ENCODE measurements at regions not wholly inside any gene's neighbourhood (a gene's known extent, or its start where the extent isn't known, plus 50 kb on each side); places are given as distances from the start of the nearest gene placed in this dataset.

- Mint-ChIP-seq H3K4me3 (no peak overlapping the region), H3K27ac (no peak overlapping the region), H3K27me3 (ENCODE audit: low read depth in 3 of 3) (peaks cover 1 to 2% (median 2%) of the 10 kb centered on the region in 3 donors), H3K36me3 (no peaks in the 10 kb centered on the region), H3K4me1 (no peaks in the 10 kb centered on the region), H3K9me3 (peaks cover 0 to 4% (median 1%) of the 10 kb centered on the region in 7 donors)
- H3K9me3 ChIP-seq (replicated peaks in 1 of 2; ENCODE audit: control insufficient read depth in 1 of 2, insufficient read depth in 1 of 2, low read length in 2 of 2) = no peaks in the 10 kb centered on the region
- no peak overlapping the region for H3K4me3 ChIP-seq (replicated peaks in 1 of 3; ENCODE audit: low read depth in 2 of 3, low read length in 3 of 3)
- H3K4me1 ChIP-seq (ENCODE audit: control insufficient read depth in 1 of 2, insufficient read depth in 2 of 2, low read length in 2 of 2) = no peaks in the 10 kb centered on the region
- intact Hi-C loops (cut with micrococcal nuclease) = no loop called here
- H2AFZ ChIP-seq (ENCODE audit: insufficient read depth, low read depth, low read length, poor library complexity, severe bottlenecking) = no peak overlapping the region
- H3K4me2 ChIP-seq (replicated peaks; ENCODE audit: extremely low read depth, low read length, poor library complexity, severe bottlenecking) = no peak overlapping the region
- no peaks in the 10 kb centered on the region for H3K36me3 ChIP-seq (replicated peaks in 1 of 2; ENCODE audit: control insufficient read depth in 1 of 2, insufficient read depth in 2 of 2, low read length in 2 of 2)
- H4K20me1 ChIP-seq (ENCODE audit: insufficient read depth, low read length) = no peaks in the 10 kb centered on the region
- no peaks in the 10 kb centered on the region for H3K79me2 ChIP-seq (ENCODE audit: insufficient read depth, low read length)
- TF ChIP-seq, protein P1, sequence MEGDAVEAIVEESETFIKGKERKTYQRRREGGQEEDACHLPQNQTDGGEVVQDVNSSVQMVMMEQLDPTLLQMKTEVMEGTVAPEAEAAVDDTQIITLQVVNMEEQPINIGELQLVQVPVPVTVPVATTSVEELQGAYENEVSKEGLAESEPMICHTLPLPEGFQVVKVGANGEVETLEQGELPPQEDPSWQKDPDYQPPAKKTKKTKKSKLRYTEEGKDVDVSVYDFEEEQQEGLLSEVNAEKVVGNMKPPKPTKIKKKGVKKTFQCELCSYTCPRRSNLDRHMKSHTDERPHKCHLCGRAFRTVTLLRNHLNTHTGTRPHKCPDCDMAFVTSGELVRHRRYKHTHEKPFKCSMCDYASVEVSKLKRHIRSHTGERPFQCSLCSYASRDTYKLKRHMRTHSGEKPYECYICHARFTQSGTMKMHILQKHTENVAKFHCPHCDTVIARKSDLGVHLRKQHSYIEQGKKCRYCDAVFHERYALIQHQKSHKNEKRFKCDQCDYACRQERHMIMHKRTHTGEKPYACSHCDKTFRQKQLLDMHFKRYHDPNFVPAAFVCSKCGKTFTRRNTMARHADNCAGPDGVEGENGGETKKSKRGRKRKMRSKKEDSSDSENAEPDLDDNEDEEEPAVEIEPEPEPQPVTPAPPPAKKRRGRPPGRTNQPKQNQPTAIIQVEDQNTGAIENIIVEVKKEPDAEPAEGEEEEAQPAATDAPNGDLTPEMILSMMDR (IDR thresholded peaks at IDR 0.05) = no peak
- H3K27me3 ChIP-seq (ENCODE audit: control insufficient read depth in 2 of 2, insufficient read depth in 2 of 2, low read length in 2 of 2) = no peaks in the 10 kb centered on the region
- H3K27ac ChIP-seq (ENCODE audit: low read depth in 1 of 2, low read length in 2 of 2) = no peak overlapping the region
- no peak overlapping the region for H3K9ac ChIP-seq (ENCODE audit: insufficient read depth, low read length, poor library complexity, severe bottlenecking)
- no peak for DNase-seq
These were observed 183.5 kb upstream of the PRICKLE2 start for GRCh38 chr3:64408770-64409169.

DNA sequence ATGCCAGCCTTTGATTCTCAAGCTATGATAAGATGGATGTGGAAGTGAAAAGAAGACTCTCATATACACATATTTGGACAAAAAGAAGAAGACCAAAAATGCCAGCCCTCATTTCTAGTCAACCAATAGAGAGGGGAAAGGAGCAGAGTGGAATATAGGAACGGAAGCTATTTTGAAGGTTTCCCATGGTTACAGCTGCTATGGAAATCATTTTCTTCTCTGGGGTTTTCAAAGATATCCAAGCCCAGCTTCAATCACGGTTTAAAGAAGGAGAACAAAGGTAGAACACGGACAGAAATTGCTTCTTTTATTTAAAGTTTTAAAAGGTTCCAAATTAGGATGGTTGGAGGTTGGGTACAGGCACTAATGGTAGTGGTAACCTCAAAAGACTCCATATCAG lies 181.0 kb upstream of the PRICKLE2 start:
- Histone ChIP-seq H3K36me3 (replicated peaks in 1 of 2; ENCODE audit: control insufficient read depth in 1 of 2, insufficient read depth in 2 of 2, low read length in 2 of 2) (no peaks in the 10 kb centered on the region), H3K79me2 (ENCODE audit: insufficient read depth, low read length) (no peaks in the 10 kb centered on the region), H3K4me2 (replicated peaks; ENCODE audit: extremely low read depth, low read length, poor library complexity, severe bottlenecking) (no peak overlapping the region), H3K4me3 (replicated peaks in 1 of 3; ENCODE audit: low read depth in 2 of 3, low read length in 3 of 3) (no peak overlapping the region), H3K9ac (ENCODE audit: insufficient read depth, low read length, poor library complexity, severe bottlenecking) (no peak overlapping the region), H3K9me3 (replicated peaks in 1 of 2; ENCODE audit: control insufficient read depth in 1 of 2, insufficient read depth in 1 of 2, low read length in 2 of 2) (no peaks in the 10 kb centered on the region), H4K20me1 (ENCODE audit: insufficient read depth, low read length) (no peaks in the 10 kb centered on the region), H3K27ac (ENCODE audit: low read depth in 1 of 2, low read length in 2 of 2) (no peak overlapping the region), H2AFZ (ENCODE audit: insufficient read depth, low read depth, low read length, poor library complexity, severe bottlenecking) (no peak overlapping the region), H3K27me3 (ENCODE audit: control insufficient read depth in 2 of 2, insufficient read depth in 2 of 2, low read length in 2 of 2) (no peaks in the 10 kb centered on the region), H3K4me1 (ENCODE audit: control insufficient read depth in 1 of 2, insufficient read depth in 2 of 2, low read length in 2 of 2) (no peaks in the 10 kb centered on the region)
- DNase-seq = no peak
- Mint-ChIP-seq H3K9me3 (peaks cover 0 to 4% (median 0%) of the 10 kb centered on the region in 7 donors), H3K27ac (no peak overlapping the region), H3K27me3 (ENCODE audit: low read depth in 3 of 3) (peaks cover 1 to 3% (median 2%) of the 10 kb centered on the region in 3 donors), H3K4me1 (no peaks in the 10 kb centered on the region), H3K36me3 (no peaks in the 10 kb centered on the region), H3K4me3 (no peak overlapping the region)
- WGBS (ENCODE audit: insufficient coverage) = no CpG with 5 or more reads among the region's 3 CpGs
- intact Hi-C loops (cut with micrococcal nuclease) = no loop called here
- TF ChIP-seq, protein P1 (IDR thresholded peaks at IDR 0.05) = no peak

Data from CD14-positive monocyte (primary cell).